ENCODE measurements at regions not wholly inside any gene's neighbourhood (a gene's known extent, or its start where the extent isn't known, plus 50 kb on each side); places are given as distances from the start of the nearest gene placed in this dataset.

GRCh38 chr10:80946073-80946472 lies 408.4 kb downstream of the SH2D4B start:
- no peak for ATAC-seq
- TF ChIP-seq CSRNP3 (CRISPR knock-in tag; IDR thresholded peaks at IDR 0.05) (no peak), RARB (CRISPR knock-in tag; IDR thresholded peaks at IDR 0.05) (no peak), ESRRG (CRISPR knock-in tag; IDR thresholded peaks at IDR 0.05) (no peak), ARNTL (CRISPR knock-in tag; IDR thresholded peaks at IDR 0.05; ENCODE audit: borderline replicate concordance, low read depth) (no peak), OSR1 (CRISPR knock-in tag; IDR thresholded peaks at IDR 0.05) (no peak), ZNF565 (CRISPR knock-in tag; conservative IDR thresholded peaks at IDR 0.05; ENCODE audit: low read depth) (no peak), PPARA (CRISPR knock-in tag; IDR thresholded peaks at IDR 0.05; ENCODE audit: borderline replicate concordance) (no peak), ZNF70 (CRISPR knock-in tag; IDR thresholded peaks at IDR 0.05) (no peak), ZFP3 (CRISPR knock-in tag; IDR thresholded peaks at IDR 0.05) (no peak), PATZ1 (CRISPR knock-in tag; IDR thresholded peaks at IDR 0.05; ENCODE audit: borderline replicate concordance) (no peak), ZFP30 (CRISPR knock-in tag; IDR thresholded peaks at IDR 0.05) (no peak), TCF4 (CRISPR knock-in tag; IDR thresholded peaks at IDR 0.05; ENCODE audit: borderline replicate concordance) (no peak), TOX (CRISPR knock-in tag; IDR thresholded peaks at IDR 0.05; ENCODE audit: borderline replicate concordance) (no peak), SNAI2 (CRISPR knock-in tag; IDR thresholded peaks at IDR 0.05) (no peak), GLIS3 (CRISPR knock-in tag; IDR thresholded peaks at IDR 0.05) (no peak), POU6F1 (CRISPR knock-in tag; IDR thresholded peaks at IDR 0.05; ENCODE audit: borderline replicate concordance, low read depth) (no peak), ISL1 (CRISPR knock-in tag; IDR thresholded peaks at IDR 0.05) (no peak), BACH2 (CRISPR knock-in tag; IDR thresholded peaks at IDR 0.05; ENCODE audit: borderline replicate concordance) (no peak), TSHZ2 (CRISPR knock-in tag; IDR thresholded peaks at IDR 0.05) (no peak), CSDC2 (CRISPR knock-in tag; IDR thresholded peaks at IDR 0.05) (no peak)

- no peak for TF ChIP-seq SNAI2 (CRISPR knock-in tag; IDR thresholded peaks at IDR 0.05)
- no peak for TF ChIP-seq BACH2 (CRISPR knock-in tag; IDR thresholded peaks at IDR 0.05; ENCODE audit: borderline replicate concordance)
- TF ChIP-seq TSHZ2 (CRISPR knock-in tag; IDR thresholded peaks at IDR 0.05), result no peak
- no peak for TF ChIP-seq ARNTL (CRISPR knock-in tag; IDR thresholded peaks at IDR 0.05; ENCODE audit: borderline replicate concordance, low read depth)
- TF ChIP-seq OSR1 (CRISPR knock-in tag; IDR thresholded peaks at IDR 0.05), result no peak
- TF ChIP-seq CREB5 (CRISPR knock-in tag; IDR thresholded peaks at IDR 0.05; ENCODE audit: low read depth), result no peak
- no peak for TF ChIP-seq ZC3H10 (CRISPR knock-in tag; IDR thresholded peaks at IDR 0.05)
- TF ChIP-seq ZFP3 (CRISPR knock-in tag; IDR thresholded peaks at IDR 0.05), result no peak
- no peak for TF ChIP-seq PPARA (CRISPR knock-in tag; IDR thresholded peaks at IDR 0.05; ENCODE audit: borderline replicate concordance)
- no peak for TF ChIP-seq ZNF70 (CRISPR knock-in tag; IDR thresholded peaks at IDR 0.05)
- TF ChIP-seq GLIS3 (CRISPR knock-in tag; IDR thresholded peaks at IDR 0.05), result no peak
- no peak for ATAC-seq
Observed at GRCh38 chr10:80946957-80947726, 409.4 kb downstream of the SH2D4B start.
